ENCODE measurements at regions not wholly inside any gene's neighbourhood (a gene's known extent, or its start where the extent isn't known, plus 50 kb on each side); places are given as distances from the start of the nearest gene placed in this dataset.

- Histone ChIP-seq H3K36me3 (ENCODE audit: control insufficient read depth in 2 of 2, insufficient read depth in 2 of 2, low read length in 2 of 2) (no peaks in the 10 kb centered on the region), H3K9ac (ENCODE audit: low read depth in 1 of 2, low read length in 2 of 2) (no peak overlapping the region), H3K9me3 (ENCODE audit: control insufficient read depth in 2 of 2, low read length in 2 of 2) (no peaks in the 10 kb centered on the region), H3K4me1 (ENCODE audit: control insufficient read depth in 2 of 2, insufficient read depth in 2 of 2, low read length in 2 of 2) (no peaks in the 10 kb centered on the region), H3K27me3 (ENCODE audit: control insufficient read depth in 2 of 2, insufficient read depth in 2 of 2, low read length in 2 of 2) (no peaks in the 10 kb centered on the region), H3K27ac (ENCODE audit: low read depth in 2 of 2, low read length in 2 of 2) (no peak overlapping the region), H3K4me3 (ENCODE audit: low read length in 2 of 2) (no peak overlapping the region)
Observed at GRCh38 chr15:46853600-46853999, 863.7 kb upstream of the SEMA6D start.

- Histone ChIP-seq H3K36me3 (ENCODE audit: control insufficient read depth in 2 of 2, insufficient read depth in 2 of 2, low read length in 2 of 2) (no peaks in the 10 kb centered on the region), H3K4me1 (ENCODE audit: control insufficient read depth in 2 of 2, insufficient read depth in 2 of 2, low read length in 2 of 2) (no peaks in the 10 kb centered on the region), H3K27me3 (ENCODE audit: control insufficient read depth in 2 of 2, insufficient read depth in 2 of 2, low read length in 2 of 2) (no peaks in the 10 kb centered on the region), H3K27ac (ENCODE audit: low read depth in 2 of 2, low read length in 2 of 2) (no peak overlapping the region), H3K9ac (ENCODE audit: low read depth in 1 of 2, low read length in 2 of 2) (no peak overlapping the region), H3K9me3 (ENCODE audit: control insufficient read depth in 2 of 2, low read length in 2 of 2) (no peaks in the 10 kb centered on the region), H3K4me3 (ENCODE audit: low read length in 2 of 2) (no peak overlapping the region)
Observed at GRCh38 chr15:46854564-46854963, 862.7 kb upstream of the SEMA6D start.

GRCh38 chr15:46855388-46855787, 861.9 kb upstream of the SEMA6D start:
- Histone ChIP-seq H3K9me3 (ENCODE audit: control insufficient read depth in 2 of 2, low read length in 2 of 2) (no peaks in the 10 kb centered on the region), H3K4me1 (ENCODE audit: control insufficient read depth in 2 of 2, insufficient read depth in 2 of 2, low read length in 2 of 2) (no peaks in the 10 kb centered on the region), H3K36me3 (ENCODE audit: control insufficient read depth in 2 of 2, insufficient read depth in 2 of 2, low read length in 2 of 2) (no peaks in the 10 kb centered on the region), H3K27ac (ENCODE audit: low read depth in 2 of 2, low read length in 2 of 2) (no peak overlapping the region), H3K4me3 (ENCODE audit: low read length in 2 of 2) (no peak overlapping the region), H3K9ac (ENCODE audit: low read depth in 1 of 2, low read length in 2 of 2) (no peak overlapping the region), H3K27me3 (ENCODE audit: control insufficient read depth in 2 of 2, insufficient read depth in 2 of 2, low read length in 2 of 2) (no peaks in the 10 kb centered on the region)

DNA sequence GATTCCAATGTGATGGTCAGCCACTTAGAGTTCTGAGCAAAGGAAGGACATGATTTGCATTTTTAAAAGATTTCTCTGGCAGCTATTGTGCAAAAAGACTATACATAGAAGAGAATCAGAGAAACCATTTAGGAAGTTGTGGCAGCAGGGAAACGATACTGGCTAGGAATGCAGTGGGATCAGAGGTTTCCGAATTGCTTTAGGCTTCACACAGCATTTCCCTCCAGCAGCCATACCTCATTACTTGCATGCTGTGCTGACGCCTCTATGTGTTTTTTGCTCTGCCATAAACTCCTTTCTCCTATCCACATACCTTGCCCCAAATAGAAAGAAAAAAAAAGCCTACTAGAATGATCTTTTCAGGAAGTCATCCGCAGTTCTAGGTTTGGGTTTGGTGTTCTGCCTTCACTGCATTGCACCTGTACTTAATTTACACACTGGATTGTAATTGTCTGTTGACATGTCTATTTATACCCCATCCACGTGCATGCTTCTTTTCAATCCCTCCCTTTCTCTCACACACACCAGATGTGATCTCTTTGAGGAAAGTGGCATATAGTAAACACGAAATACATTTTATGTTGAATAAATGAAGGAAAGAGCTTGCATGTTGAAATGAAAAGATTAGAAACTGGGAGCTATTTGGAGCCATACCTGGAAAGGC, 860.3 kb upstream of the SEMA6D start:
- H3K4me1 ChIP-seq (ENCODE audit: control insufficient read depth in 2 of 2, insufficient read depth in 2 of 2, low read length in 2 of 2) = no peaks in the 10 kb centered on the region
- no peaks in the 10 kb centered on the region for H3K9me3 ChIP-seq (ENCODE audit: control insufficient read depth in 2 of 2, low read length in 2 of 2)
- H3K36me3 ChIP-seq (ENCODE audit: control insufficient read depth in 2 of 2, insufficient read depth in 2 of 2, low read length in 2 of 2) = no peaks in the 10 kb centered on the region
- H3K4me3 ChIP-seq (ENCODE audit: low read length in 2 of 2) = no peak overlapping the region
- no peaks in the 10 kb centered on the region for H3K27me3 ChIP-seq (ENCODE audit: control insufficient read depth in 2 of 2, insufficient read depth in 2 of 2, low read length in 2 of 2)
- H3K27ac ChIP-seq (ENCODE audit: low read depth in 2 of 2, low read length in 2 of 2) = no peak overlapping the region
- H3K9ac ChIP-seq (ENCODE audit: low read depth in 1 of 2, low read length in 2 of 2) = no peak overlapping the region

DNA sequence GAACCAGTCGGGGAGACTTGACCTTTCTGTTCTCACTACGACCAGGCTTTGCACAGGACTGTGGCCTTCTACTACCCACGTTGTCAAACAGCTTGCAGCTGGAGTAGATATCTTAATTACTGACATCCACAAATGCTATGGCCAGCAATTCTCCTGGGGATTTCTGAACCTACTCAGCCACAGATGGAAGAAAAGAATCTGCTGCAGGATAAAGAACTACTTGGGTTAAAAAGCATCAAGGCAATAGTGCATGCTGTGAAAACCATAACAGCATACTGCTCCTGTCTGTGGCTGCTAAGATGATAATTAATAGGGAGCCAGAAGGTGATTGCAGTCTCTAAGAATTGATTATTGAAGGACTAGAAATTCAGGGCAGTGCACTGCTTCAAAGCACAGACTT, 859.2 kb upstream of the SEMA6D start:
- Histone ChIP-seq H3K4me3 (ENCODE audit: low read length in 2 of 2) (no peak overlapping the region), H3K4me1 (ENCODE audit: control insufficient read depth in 2 of 2, insufficient read depth in 2 of 2, low read length in 2 of 2) (no peaks in the 10 kb centered on the region), H3K27me3 (ENCODE audit: control insufficient read depth in 2 of 2, insufficient read depth in 2 of 2, low read length in 2 of 2) (no peaks in the 10 kb centered on the region), H3K9me3 (ENCODE audit: control insufficient read depth in 2 of 2, low read length in 2 of 2) (no peaks in the 10 kb centered on the region), H3K9ac (ENCODE audit: low read depth in 1 of 2, low read length in 2 of 2) (no peak overlapping the region), H3K36me3 (ENCODE audit: control insufficient read depth in 2 of 2, insufficient read depth in 2 of 2, low read length in 2 of 2) (no peaks in the 10 kb centered on the region), H3K27ac (ENCODE audit: low read depth in 2 of 2, low read length in 2 of 2) (no peak overlapping the region)

GRCh38 chr15:46861796-46862195, 855.5 kb upstream of the SEMA6D start:
- H3K9ac ChIP-seq (ENCODE audit: low read depth in 1 of 2, low read length in 2 of 2) = no peak overlapping the region
- H3K27ac ChIP-seq (ENCODE audit: low read depth in 2 of 2, low read length in 2 of 2) = no peak overlapping the region
- H3K9me3 ChIP-seq (ENCODE audit: control insufficient read depth in 2 of 2, low read length in 2 of 2) = no peaks in the 10 kb centered on the region
- no peaks in the 10 kb centered on the region for H3K27me3 ChIP-seq (ENCODE audit: control insufficient read depth in 2 of 2, insufficient read depth in 2 of 2, low read length in 2 of 2)
- no peaks in the 10 kb centered on the region for H3K36me3 ChIP-seq (ENCODE audit: control insufficient read depth in 2 of 2, insufficient read depth in 2 of 2, low read length in 2 of 2)
- H3K4me1 ChIP-seq (ENCODE audit: control insufficient read depth in 2 of 2, insufficient read depth in 2 of 2, low read length in 2 of 2) = no peaks in the 10 kb centered on the region
- H3K4me3 ChIP-seq (ENCODE audit: low read length in 2 of 2) = no peak overlapping the region

DNA sequence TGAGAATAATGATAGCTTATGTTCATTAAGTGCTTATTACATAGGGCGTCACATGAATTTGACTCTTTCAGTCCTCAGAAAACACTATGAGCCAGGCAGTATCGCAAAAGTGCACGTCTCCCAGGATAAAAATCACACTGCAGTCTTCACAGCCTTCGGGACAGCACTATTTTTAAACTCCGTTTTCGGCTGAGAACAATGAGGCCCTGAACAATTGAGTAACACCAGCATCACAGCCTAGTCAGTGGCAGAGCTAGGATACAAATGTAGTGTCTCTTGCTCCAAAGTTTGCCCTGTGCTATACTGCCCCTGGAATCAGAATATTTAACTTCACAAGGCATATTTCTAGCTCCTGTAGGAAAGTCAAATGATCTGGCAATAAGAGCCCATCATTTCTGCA, 852.1 kb upstream of the SEMA6D start:
- Histone ChIP-seq H3K4me1 (ENCODE audit: control insufficient read depth in 2 of 2, insufficient read depth in 2 of 2, low read length in 2 of 2) (no peaks in the 10 kb centered on the region), H3K27ac (ENCODE audit: low read depth in 2 of 2, low read length in 2 of 2) (no peak overlapping the region), H3K36me3 (ENCODE audit: control insufficient read depth in 2 of 2, insufficient read depth in 2 of 2, low read length in 2 of 2) (no peaks in the 10 kb centered on the region), H3K4me3 (ENCODE audit: low read length in 2 of 2) (no peak overlapping the region), H3K27me3 (ENCODE audit: control insufficient read depth in 2 of 2, insufficient read depth in 2 of 2, low read length in 2 of 2) (no peaks in the 10 kb centered on the region), H3K9me3 (ENCODE audit: control insufficient read depth in 2 of 2, low read length in 2 of 2) (no peaks in the 10 kb centered on the region), H3K9ac (ENCODE audit: low read depth in 1 of 2, low read length in 2 of 2) (no peak overlapping the region)

GRCh38 chr15:46872286-46872980, 844.9 kb upstream of the SEMA6D start:
- Histone ChIP-seq H3K9me3 (ENCODE audit: control insufficient read depth in 2 of 2, low read length in 2 of 2) (no peaks in the 10 kb centered on the region), H3K27ac (ENCODE audit: low read depth in 2 of 2, low read length in 2 of 2) (no peak overlapping the region), H3K36me3 (ENCODE audit: control insufficient read depth in 2 of 2, insufficient read depth in 2 of 2, low read length in 2 of 2) (no peaks in the 10 kb centered on the region), H3K9ac (ENCODE audit: low read depth in 1 of 2, low read length in 2 of 2) (no peak overlapping the region), H3K4me3 (ENCODE audit: low read length in 2 of 2) (no peak overlapping the region), H3K4me1 (ENCODE audit: control insufficient read depth in 2 of 2, insufficient read depth in 2 of 2, low read length in 2 of 2) (no peaks in the 10 kb centered on the region), H3K27me3 (ENCODE audit: control insufficient read depth in 2 of 2, insufficient read depth in 2 of 2, low read length in 2 of 2) (no peaks in the 10 kb centered on the region)

DNA sequence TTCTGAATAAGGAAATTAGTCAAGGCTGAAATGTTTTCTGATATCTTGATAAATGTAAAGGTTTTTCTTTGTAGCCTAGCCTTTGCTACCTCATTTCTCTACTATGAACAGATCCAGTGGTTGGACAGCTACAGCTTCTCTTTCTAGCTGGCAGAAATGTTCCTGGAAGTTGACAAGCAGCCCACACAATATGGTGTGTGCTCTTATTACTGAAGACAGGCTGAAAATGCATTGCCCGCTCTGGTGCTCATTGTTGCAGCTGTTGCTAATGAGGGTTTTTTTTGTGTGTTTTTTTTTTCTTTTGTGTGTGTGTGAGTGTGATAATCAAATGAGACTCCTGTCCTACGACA, 844.3 kb upstream of the SEMA6D start:
- Histone ChIP-seq H3K36me3 (ENCODE audit: control insufficient read depth in 2 of 2, insufficient read depth in 2 of 2, low read length in 2 of 2) (no peaks in the 10 kb centered on the region), H3K9me3 (ENCODE audit: control insufficient read depth in 2 of 2, low read length in 2 of 2) (no peaks in the 10 kb centered on the region), H3K27ac (ENCODE audit: low read depth in 2 of 2, low read length in 2 of 2) (no peak overlapping the region), H3K4me1 (ENCODE audit: control insufficient read depth in 2 of 2, insufficient read depth in 2 of 2, low read length in 2 of 2) (no peaks in the 10 kb centered on the region), H3K9ac (ENCODE audit: low read depth in 1 of 2, low read length in 2 of 2) (no peak overlapping the region), H3K4me3 (ENCODE audit: low read length in 2 of 2) (no peak overlapping the region), H3K27me3 (ENCODE audit: control insufficient read depth in 2 of 2, insufficient read depth in 2 of 2, low read length in 2 of 2) (no peaks in the 10 kb centered on the region)

DNA sequence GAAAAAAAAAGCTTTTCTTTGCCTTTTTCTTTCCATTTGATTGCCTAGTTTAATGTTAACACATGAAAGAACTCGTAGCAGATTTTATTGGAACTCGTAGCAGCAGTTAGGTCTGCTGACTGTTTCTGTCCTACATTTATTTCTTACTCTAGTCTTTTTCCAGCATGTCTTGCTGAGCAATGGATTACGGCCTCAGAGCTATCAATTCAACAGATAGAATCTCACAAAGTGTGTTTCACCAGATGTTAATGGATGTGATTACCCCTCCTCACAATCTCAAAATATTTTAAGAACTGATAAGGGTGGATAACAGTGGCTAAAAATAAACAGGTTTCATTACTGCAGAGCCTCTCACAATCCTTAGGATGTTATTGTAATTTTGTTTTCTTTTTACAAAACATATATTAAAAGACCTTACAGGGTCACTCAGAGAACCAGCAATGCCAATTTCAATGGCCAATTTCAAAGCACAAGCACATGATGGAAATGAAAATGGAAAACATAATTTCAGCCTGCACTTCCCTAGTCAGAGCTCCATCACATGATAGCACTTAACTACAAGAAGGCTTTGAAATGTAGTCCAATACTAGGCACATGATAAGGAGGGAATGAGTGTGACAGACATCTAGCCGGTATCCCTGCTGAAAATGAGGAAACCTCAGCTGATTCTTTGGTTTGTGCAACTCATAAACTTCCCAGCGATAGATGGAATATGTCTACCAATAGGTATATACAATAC, 838.1 kb upstream of the SEMA6D start:
- no peak overlapping the region for H3K4me3 ChIP-seq (ENCODE audit: low read length in 2 of 2)
- no peaks in the 10 kb centered on the region for H3K27me3 ChIP-seq (ENCODE audit: control insufficient read depth in 2 of 2, insufficient read depth in 2 of 2, low read length in 2 of 2)
- no peaks in the 10 kb centered on the region for H3K4me1 ChIP-seq (ENCODE audit: control insufficient read depth in 2 of 2, insufficient read depth in 2 of 2, low read length in 2 of 2)
- H3K27ac ChIP-seq (ENCODE audit: low read depth in 2 of 2, low read length in 2 of 2) = no peak overlapping the region
- H3K36me3 ChIP-seq (ENCODE audit: control insufficient read depth in 2 of 2, insufficient read depth in 2 of 2, low read length in 2 of 2) = no peaks in the 10 kb centered on the region
- H3K9ac ChIP-seq (ENCODE audit: low read depth in 1 of 2, low read length in 2 of 2) = no peak overlapping the region
- H3K9me3 ChIP-seq (ENCODE audit: control insufficient read depth in 2 of 2, low read length in 2 of 2) = peaks cover 0 to 2% of the 10 kb centered on the region in 2 donors
